VCaP (cell line): ENCODE measurements at regions not wholly inside any gene's neighbourhood (a gene's known extent, or its start where the extent isn't known, plus 50 kb on each side); places are given as distances from the start of the nearest gene placed in this dataset.

Experiments used
- H3K27ac ChIP-seq: fragments of 450-650 bp; 2 replicates; pipeline ENCODE4 v1.5.1; 2017
- CTCF ChIP-seq: fragments of 450-650 bp; conservative IDR thresholded peaks from 2 replicates; pipeline ENCODE4 v1.5.1; 2017; ENCODE audit warnings: mild to moderate bottlenecking, moderate library complexity

- no peak for TF ChIP-seq CTCF
- H3K27ac ChIP-seq: no peak overlapping the region
These were observed 95.7 kb upstream of the ITGA1 start for GRCh38 chr5:52692039-52692438.

- no peak for TF ChIP-seq CTCF
These were observed 95.1 kb upstream of the ITGA1 start for GRCh38 chr5:52692606-52693005.

GRCh38 chr5:52693280-52693679 is 94.4 kb upstream of the ITGA1 start:
- no peak overlapping the region for H3K27ac ChIP-seq
- TF ChIP-seq CTCF: peak; percentile 76

More at GRCh38 chr5:52692606-52693005, 95.1 kb upstream of the ITGA1 start:
- no peak overlapping the region for H3K27ac ChIP-seq

- no peak for TF ChIP-seq CTCF
- H3K27ac ChIP-seq: no peak overlapping the region
These were observed 93.9 kb upstream of the ITGA1 start for GRCh38 chr5:52693836-52694235.

GRCh38 chr5:52694648-52695047 is 93.1 kb upstream of the ITGA1 start:
- H3K27ac ChIP-seq: no peak overlapping the region
- TF ChIP-seq CTCF: no peak

- no peak for TF ChIP-seq CTCF
- H3K27ac ChIP-seq: no peak overlapping the region
These were observed 84.8 kb upstream of the ITGA1 start for GRCh38 chr5:52702877-52703276.

- TF ChIP-seq CTCF: no peak
- H3K27ac ChIP-seq: no peak overlapping the region
These were observed 84.4 kb upstream of the ITGA1 start for GRCh38 chr5:52703321-52703720.

GRCh38 chr5:52705720-52706119 is 82.0 kb upstream of the ITGA1 start:
- no peak overlapping the region for H3K27ac ChIP-seq
- no peak for TF ChIP-seq CTCF
